Mesendoderm (in vitro differentiated cells): ENCODE measurements at regions not wholly inside any gene's neighbourhood (a gene's known extent, or its start where the extent isn't known, plus 50 kb on each side); places are given as distances from the start of the nearest gene placed in this dataset.
"Not testable (repeated sequence)": the region's sequence is repeated elsewhere in the genome, so short reads cannot be mapped to it uniquely, and the experiment has no call there.

ENCODE experiments used
- DNase-seq: peaks from one replicate; pipeline ENCODE4 v3.0.0; 2013
- H2AK5ac ChIP-seq: 2 replicates; pipeline ENCODE4 v1.6.1; 2013; ENCODE audit warnings: low read length, inconsistent platforms
- H2BK120ac ChIP-seq: 2 replicates; pipeline ENCODE4 v1.6.1; 2013; ENCODE audit warnings: low read depth, mild to moderate bottlenecking, low read length, moderate library complexity, mixed read lengths
- H2BK15ac ChIP-seq: replicated peaks from 2 replicates; pipeline ENCODE4 v1.6.1; 2013; ENCODE audit warnings: low read depth, mild to moderate bottlenecking, moderate library complexity
- H2BK5ac ChIP-seq: 2 replicates; pipeline ENCODE4 v1.6.1; 2013; ENCODE audit warnings: low read length, inconsistent platforms
- H3K18ac ChIP-seq: 2 replicates; pipeline ENCODE4 v1.6.1; 2013; ENCODE audit warnings: mild to moderate bottlenecking, low read length, mixed read lengths
- H3K23ac ChIP-seq: one replicate; pipeline ENCODE4 v1.6.1; 2013; ENCODE audit warnings: low read length
- H3K27ac ChIP-seq: 2 replicates; pipeline ENCODE4 v1.5.1; 2013; ENCODE audit warnings: low read depth, mild to moderate bottlenecking, inconsistent platforms, low read length, moderate library complexity
- H3K27me3 ChIP-seq: 2 replicates; pipeline ENCODE4 v1.6.1; 2013; ENCODE audit warnings: low read length, control low read depth, mild to moderate bottlenecking, inconsistent platforms; ENCODE audit not compliant: insufficient read depth, poor library complexity
- H3K36me3 ChIP-seq: 2 replicates; pipeline ENCODE4 v1.6.1; 2013; ENCODE audit warnings: low read length, inconsistent platforms; ENCODE audit not compliant: control insufficient read depth, insufficient read depth
- H3K4ac ChIP-seq: one replicate; pipeline ENCODE4 v1.6.1; 2013; ENCODE audit warnings: low read depth, mild to moderate bottlenecking, low read length, moderate library complexity
- H3K4me1 ChIP-seq: 2 replicates; pipeline ENCODE4 v1.6.1; 2013; ENCODE audit warnings: low read depth, low read length, inconsistent platforms; ENCODE audit not compliant: control insufficient read depth
- H3K4me2 ChIP-seq: 2 replicates; pipeline ENCODE4 v1.6.1; 2013; ENCODE audit warnings: low read length
- H3K4me3 ChIP-seq: 2 replicates; pipeline ENCODE4 v1.5.1; 2013; ENCODE audit warnings: mild to moderate bottlenecking, low read length
- H3K56ac ChIP-seq: one replicate; pipeline ENCODE4 v1.6.1; 2013; ENCODE audit warnings: low read length
- H3K79me1 ChIP-seq: 2 replicates; pipeline ENCODE4 v1.6.1; 2013; ENCODE audit warnings: low read length, inconsistent platforms
- H3K79me2 ChIP-seq: 2 replicates; pipeline ENCODE4 v1.6.1; 2013; ENCODE audit warnings: mild to moderate bottlenecking, low read length; ENCODE audit not compliant: control insufficient read depth, insufficient read depth
- H3K9ac ChIP-seq: 2 replicates; pipeline ENCODE4 v1.6.1; 2013; ENCODE audit warnings: low read length, inconsistent platforms
- H4K5ac ChIP-seq: one replicate; pipeline ENCODE4 v1.6.1; 2013; ENCODE audit warnings: low read length
- H4K8ac ChIP-seq: one replicate; pipeline ENCODE4 v1.6.1; 2013; ENCODE audit warnings: low read depth, mild to moderate bottlenecking, control low read depth, low read length, moderate library complexity
- WGBS: extraction: QIAGEN DNeasy Blood & Tissue Kit; methylation state at CpG from one replicate; pipeline ENCODE4 v1.1.7; 2013; ENCODE audit warnings: low lambda C conversion rate, missing lambda C conversion rate; ENCODE audit not compliant: insufficient coverage; ENCODE audit errors: extremely low coverage; 5-methylcytosine and 5-hydroxymethylcytosine counted together

- Histone ChIP-seq H3K4me3 (no peak overlapping the region), H3K4ac (no peak overlapping the region), H2BK15ac (no peak overlapping the region), H2BK5ac (no peak overlapping the region), H3K9ac (no peak overlapping the region), H4K8ac (no peak overlapping the region), H3K23ac (no peak overlapping the region), H2BK120ac (peak overlapping the region; percentile 54), H3K18ac (peak overlapping the region; percentile 87), H3K4me1 (no peaks in the 10 kb centered on the region), H3K79me1 (no peaks in the 10 kb centered on the region), H3K79me2 (no peaks in the 10 kb centered on the region), H2AK5ac (no peak overlapping the region), H3K4me2 (no peak overlapping the region), H3K56ac (no peak overlapping the region), H3K36me3 (no peaks in the 10 kb centered on the region), H3K27ac (no peak overlapping the region), H3K27me3 (no peaks in the 10 kb centered on the region), H4K5ac (no peak overlapping the region)
- DNase-seq = no peak
- WGBS = no CpG with 5 or more reads among the region's 3 CpGs
These were observed 133.2 kb upstream of the KRR1 start for GRCh38 chr12:75644472-75645072.

- not testable (repeated sequence) for H3K36me3 ChIP-seq, H3K4ac ChIP-seq, H3K9ac ChIP-seq, H3K79me1 ChIP-seq, H3K79me2 ChIP-seq, H2AK5ac ChIP-seq, H4K5ac ChIP-seq, H3K56ac ChIP-seq, H3K4me3 ChIP-seq, H4K8ac ChIP-seq, H3K18ac ChIP-seq, H3K23ac ChIP-seq, H2BK15ac ChIP-seq, H3K4me2 ChIP-seq, DNase-seq, H3K27me3 ChIP-seq, H2BK120ac ChIP-seq, H3K27ac ChIP-seq, H2BK5ac ChIP-seq, H3K4me1 ChIP-seq
- 100% methylated on average over 1 of the region's 5 CpGs for WGBS
These were observed 131.7 kb upstream of the KRR1 start for GRCh38 chr12:75643119-75643518.

- no CpG with 5 or more reads among the region's 1 CpG for WGBS
- Histone ChIP-seq H3K27ac (no peak overlapping the region), H3K79me1 (no peaks in the 10 kb centered on the region)
These were observed 130.8 kb upstream of the KRR1 start for GRCh38 chr12:75642226-75642625.

GRCh38 chr12:75641031-75641780 is 129.8 kb upstream of the KRR1 start:
- WGBS = no CpG with 5 or more reads among the region's 4 CpGs
- no peak overlapping the region for H4K5ac ChIP-seq
- no peaks in the 10 kb centered on the region for H3K4me1 ChIP-seq
- no peak overlapping the region for H3K4me3 ChIP-seq
- H3K4me2 ChIP-seq = no peak overlapping the region
- peak overlapping the region; percentile 96 for H2BK15ac ChIP-seq
- no peaks in the 10 kb centered on the region for H3K27me3 ChIP-seq
- peak; percentile 83 for DNase-seq
- no peaks in the 10 kb centered on the region for H3K79me2 ChIP-seq
- no peak overlapping the region for H3K27ac ChIP-seq
- no peak overlapping the region for H4K8ac ChIP-seq
- H3K79me1 ChIP-seq = no peaks in the 10 kb centered on the region
- H2BK120ac ChIP-seq = peak overlapping the region; percentile 45
- no peak overlapping the region for H3K23ac ChIP-seq
- no peak overlapping the region for H3K4ac ChIP-seq
- H2BK5ac ChIP-seq = no peak overlapping the region
- no peak overlapping the region for H2AK5ac ChIP-seq
- H3K18ac ChIP-seq = no peak overlapping the region
- H3K56ac ChIP-seq = no peak overlapping the region
- H3K9ac ChIP-seq = no peak overlapping the region
- H3K36me3 ChIP-seq = no peaks in the 10 kb centered on the region

More at GRCh38 chr12:75642226-75642625, 130.8 kb upstream of the KRR1 start:
- Histone ChIP-seq H3K36me3 (no peaks in the 10 kb centered on the region), H3K56ac (no peak overlapping the region), H2AK5ac (no peak overlapping the region), H3K27me3 (no peaks in the 10 kb centered on the region), H3K23ac (no peak overlapping the region), H3K4me3 (no peak overlapping the region), H4K8ac (no peak overlapping the region), H2BK15ac (no peak overlapping the region), H2BK120ac (no peak overlapping the region), H3K4ac (no peak overlapping the region), H3K4me2 (no peak overlapping the region), H3K79me2 (no peaks in the 10 kb centered on the region), H3K4me1 (no peaks in the 10 kb centered on the region), H2BK5ac (no peak overlapping the region), H4K5ac (no peak overlapping the region), H3K18ac (no peak overlapping the region), H3K9ac (no peak overlapping the region)
- DNase-seq = no peak

- no peak overlapping the region for H4K8ac ChIP-seq
- no peak overlapping the region for H4K5ac ChIP-seq
- no peak overlapping the region for H3K27ac ChIP-seq
- H3K4me1 ChIP-seq = no peaks in the 10 kb centered on the region
- no peak overlapping the region for H3K56ac ChIP-seq
- H3K4me3 ChIP-seq = no peak overlapping the region
- H3K23ac ChIP-seq = no peak overlapping the region
- H2BK5ac ChIP-seq = no peak overlapping the region
- no peak overlapping the region for H2BK120ac ChIP-seq
- no peak overlapping the region for H2AK5ac ChIP-seq
- H3K27me3 ChIP-seq = no peaks in the 10 kb centered on the region
- no peak for DNase-seq
- H2BK15ac ChIP-seq = no peak overlapping the region
- H3K4ac ChIP-seq = no peak overlapping the region
- no CpG with 5 or more reads among the region's 7 CpGs for WGBS
- H3K4me2 ChIP-seq = no peak overlapping the region
- no peaks in the 10 kb centered on the region for H3K79me1 ChIP-seq
- no peak overlapping the region for H3K9ac ChIP-seq
- no peak overlapping the region for H3K18ac ChIP-seq
- no peaks in the 10 kb centered on the region for H3K36me3 ChIP-seq
- H3K79me2 ChIP-seq = no peaks in the 10 kb centered on the region
These were observed 127.4 kb upstream of the KRR1 start for GRCh38 chr12:75638792-75639191.
